NOMO-1 treated with dmso at 0.1 percent for 144 hours (cell line): ENCODE measurements at regions not wholly inside any gene's neighbourhood (a gene's known extent, or its start where the extent isn't known, plus 50 kb on each side); places are given as distances from the start of the nearest gene placed in this dataset.

ENCODE experiments used
- DNase-seq: peaks from one replicate; lab custom pipeline; 2025; ENCODE audit not compliant: unreplicated experiment; lab: John Stamatoyannopoulos, UW

DNA sequence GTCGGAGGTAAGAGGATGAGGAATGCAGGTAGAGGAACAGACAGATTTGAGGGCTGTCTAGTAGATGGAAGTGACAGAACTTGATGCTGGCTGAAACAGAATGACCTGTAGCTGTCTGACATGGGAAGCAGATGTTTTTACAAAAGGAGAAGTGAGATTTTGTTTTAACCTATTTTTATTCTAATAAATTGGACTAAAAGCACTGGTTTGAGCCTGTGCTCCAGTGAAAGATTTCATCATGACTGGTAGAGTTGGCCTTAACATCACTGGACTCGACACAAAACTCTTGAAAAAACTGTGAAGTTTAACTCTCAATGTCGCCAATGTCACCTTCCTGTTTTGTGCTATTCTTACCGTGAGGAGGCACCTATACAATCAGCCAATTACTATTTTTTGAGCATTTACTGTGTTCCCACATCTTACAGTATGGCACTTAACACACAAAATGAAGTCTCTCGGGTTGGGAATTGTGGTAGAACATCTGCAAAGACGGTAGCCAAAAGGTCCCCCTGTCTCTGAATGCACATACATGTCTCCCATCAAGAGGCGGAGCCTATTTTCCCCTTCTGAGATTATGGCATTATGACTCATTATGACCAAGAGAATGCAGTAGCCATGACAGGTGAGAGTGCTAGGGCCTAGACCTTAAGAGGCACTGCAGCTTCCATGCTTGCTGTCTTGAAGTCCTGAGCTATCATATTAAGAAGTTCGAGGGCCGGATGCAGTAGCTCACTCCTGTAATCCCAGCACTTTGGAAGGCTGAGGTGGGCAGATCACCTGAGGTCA lies 93.2 kb downstream of the FOXF2 start:
- DNase-seq = no peak

DNA sequence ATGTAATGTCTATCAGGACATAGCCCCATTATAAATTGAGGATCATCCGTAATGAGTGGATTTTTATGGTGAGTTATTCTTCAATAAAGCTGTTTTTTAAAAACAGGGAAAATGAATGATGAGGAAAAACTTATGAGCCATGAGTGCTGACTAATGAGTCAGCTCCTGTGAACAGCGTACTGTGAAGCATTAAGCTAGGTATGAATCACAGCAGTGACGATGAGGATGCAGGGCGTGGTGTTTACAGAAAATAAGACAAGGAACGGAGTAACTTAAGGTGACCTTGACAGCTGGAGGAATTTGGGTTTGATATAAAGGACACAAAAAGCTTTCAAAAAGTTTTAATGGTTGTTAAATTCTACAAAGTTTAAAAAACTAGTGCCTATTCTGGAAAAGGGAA lies 96.3 kb downstream of the FOXF2 start:
- no peak for DNase-seq

- no peak for DNase-seq
These were observed 97.0 kb downstream of the FOXF2 start for GRCh38 chr6:1486387-1486786.

DNA sequence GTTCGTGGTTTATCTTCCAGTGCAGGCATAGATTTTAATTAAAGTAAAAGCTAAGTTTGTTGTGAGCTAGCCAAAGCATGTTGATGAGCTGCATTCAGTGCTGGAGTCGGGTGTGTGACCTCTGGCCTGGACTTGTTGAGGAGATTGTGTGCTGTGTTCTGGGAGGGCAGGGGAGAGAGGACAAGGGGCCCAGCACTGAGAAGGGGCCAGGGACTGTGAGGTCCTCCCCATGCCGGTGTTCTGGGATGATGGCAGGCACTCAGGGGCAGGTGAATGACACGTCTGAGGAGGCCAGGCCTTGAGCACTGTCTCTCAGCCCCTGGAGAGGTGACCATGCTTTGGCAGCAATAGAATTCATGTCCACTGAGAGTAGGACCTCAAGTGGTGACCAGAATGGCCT lies 97.9 kb downstream of the FOXF2 start:
- DNase-seq = no peak

- DNase-seq = no peak
These were observed 101.6 kb downstream of the FOXF2 start for GRCh38 chr6:1491025-1491424.

DNA sequence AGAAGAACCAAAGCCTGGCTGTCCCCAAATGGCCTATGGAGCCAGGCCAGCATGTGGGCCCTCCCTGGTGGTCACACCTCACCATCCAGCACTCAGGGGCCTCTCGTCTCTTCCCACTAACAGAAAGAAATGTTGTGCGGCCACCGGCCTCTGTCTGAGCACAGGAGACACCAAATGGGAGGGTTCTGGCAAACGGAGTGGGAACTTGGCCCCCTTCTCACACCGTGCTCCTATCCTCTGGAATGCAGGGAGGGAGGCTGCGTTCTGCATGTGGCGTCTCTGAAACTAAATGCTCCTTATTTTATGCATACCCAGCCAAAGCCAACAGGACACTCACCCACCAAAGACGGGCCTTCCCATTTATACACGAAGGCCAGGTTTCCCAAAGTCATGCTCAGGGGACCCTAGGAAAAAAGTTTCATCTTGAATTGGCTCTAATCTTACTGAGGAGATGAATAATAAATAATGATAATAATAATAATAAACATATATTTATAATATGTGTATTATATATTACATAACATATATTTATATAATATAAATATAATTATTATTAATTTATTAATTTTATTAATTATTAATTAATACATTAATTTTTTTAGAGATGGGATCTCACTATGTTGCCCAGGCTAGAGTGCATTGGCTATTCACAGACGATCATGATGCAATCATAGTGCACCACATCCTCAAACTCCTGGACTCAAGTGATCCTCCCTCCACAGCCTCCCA lies 102.4 kb downstream of the FOXF2 start:
- no peak for DNase-seq

- DNase-seq = no peak
These were observed 105.3 kb downstream of the FOXF2 start for GRCh38 chr6:1494671-1495070.

GRCh38 chr6:1495344-1495743 lies 106.0 kb downstream of the FOXF2 start:
- DNase-seq = no peak

GRCh38 chr6:1496092-1496491 lies 106.7 kb downstream of the FOXF2 start:
- no peak for DNase-seq

- DNase-seq = no peak
These were observed 107.7 kb downstream of the FOXF2 start for GRCh38 chr6:1496836-1497760.

DNA sequence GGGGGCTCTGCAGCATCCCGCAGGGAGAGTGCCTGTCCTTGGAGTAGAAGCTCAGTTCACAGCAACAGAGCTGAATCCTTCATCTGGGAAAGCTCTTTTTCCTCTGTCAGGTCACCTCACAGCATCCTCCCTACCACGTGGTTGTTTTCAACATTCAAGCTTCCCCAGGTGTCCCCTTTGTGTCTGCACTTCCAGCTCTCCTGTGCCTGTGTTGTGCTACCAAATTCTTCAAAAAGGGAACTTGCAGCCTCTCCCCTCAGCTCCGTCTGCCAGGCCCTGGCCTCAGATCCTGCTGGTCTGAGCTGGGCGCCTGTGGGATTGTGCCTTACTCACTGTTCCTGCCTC lies 108.4 kb downstream of the FOXF2 start:
- no peak for DNase-seq

DNA sequence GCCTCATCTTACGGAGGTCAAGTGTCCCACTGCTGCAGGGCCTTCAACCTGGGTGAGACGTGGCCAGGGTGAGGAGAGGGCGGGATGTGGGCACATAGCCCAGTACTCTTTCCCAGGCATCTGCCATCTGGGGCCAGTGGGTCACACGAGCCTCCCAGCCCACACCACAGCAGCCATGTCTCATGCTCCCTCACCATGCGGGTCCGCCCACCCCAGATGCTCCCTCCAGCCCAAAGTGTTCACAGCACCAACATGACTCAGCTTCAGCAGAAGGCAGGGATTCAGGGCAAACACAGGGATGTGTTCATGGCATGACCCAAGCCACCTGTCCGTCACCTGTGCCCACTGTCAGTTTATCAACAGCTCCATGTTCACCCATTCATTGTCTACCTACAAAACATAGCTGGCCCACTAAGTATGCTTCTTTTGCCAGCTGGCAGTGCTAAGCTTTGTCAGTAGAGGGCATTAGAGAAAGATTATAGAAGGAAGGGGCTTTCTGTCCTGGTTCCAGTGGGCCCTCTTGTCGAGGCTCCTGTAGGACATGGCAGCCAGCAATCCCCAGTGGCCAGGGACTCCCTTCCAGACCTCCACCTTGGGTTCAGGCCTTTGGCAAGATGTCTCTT lies 109.2 kb downstream of the FOXF2 start:
- DNase-seq = no peak

DNA sequence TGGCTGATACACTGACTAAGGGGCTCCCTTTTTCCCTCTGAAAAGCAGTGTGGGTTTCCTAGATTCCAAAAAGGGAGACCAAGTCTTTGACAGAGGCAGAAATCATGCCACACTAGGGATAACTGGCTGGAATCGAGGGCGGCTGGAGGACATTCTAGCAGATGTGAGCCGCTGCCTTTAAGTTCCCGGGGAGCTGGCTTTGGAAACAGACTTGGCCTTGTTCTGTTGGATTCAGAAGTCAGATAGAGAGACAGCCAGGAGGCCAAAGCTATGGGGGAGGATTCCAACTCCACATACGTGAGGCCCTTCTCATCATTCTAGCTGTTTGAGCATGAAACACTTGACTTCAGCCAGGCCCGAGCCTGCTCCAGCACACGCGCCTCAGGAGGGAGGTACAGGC lies 109.9 kb upstream of the FOXC1 start:
- no peak for DNase-seq

DNA sequence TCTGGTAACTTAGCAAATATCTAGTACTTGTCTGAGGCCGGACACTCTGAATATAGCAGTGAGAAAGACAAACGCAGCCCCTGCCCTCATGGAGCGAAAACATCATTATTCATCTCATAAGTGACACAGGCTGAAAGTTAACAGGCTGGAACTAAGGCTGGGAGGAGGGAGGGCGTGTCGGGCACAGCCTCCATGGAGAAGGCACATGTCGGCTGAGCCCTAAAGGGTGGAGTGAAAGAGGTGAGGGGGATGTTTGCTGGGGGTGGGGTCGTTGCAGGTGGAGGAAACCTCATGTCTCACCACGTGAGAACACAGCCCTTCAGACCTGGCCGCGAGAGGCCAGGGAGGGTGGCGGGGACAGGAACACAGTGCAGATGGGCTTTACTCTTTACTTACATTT lies 108.8 kb upstream of the FOXC1 start:
- no peak for DNase-seq

DNA sequence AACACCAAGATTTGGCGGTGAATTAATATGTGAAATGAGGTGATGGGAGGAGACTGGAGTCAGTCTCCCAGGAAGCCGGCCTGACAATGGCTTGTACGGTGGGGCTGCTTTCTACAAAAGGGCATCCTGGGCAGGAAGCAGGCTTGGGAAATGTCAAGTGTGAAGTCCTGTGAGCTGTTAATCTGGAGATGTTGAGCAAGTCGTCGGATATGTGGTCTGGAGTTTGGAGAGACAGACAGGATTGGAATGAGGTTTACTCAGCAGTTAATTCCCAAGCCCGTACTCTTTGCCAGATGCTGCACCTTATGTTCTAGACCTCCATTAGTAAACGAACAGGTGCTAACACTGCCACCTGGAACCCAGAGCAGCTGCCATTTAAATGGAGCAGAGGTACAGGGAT lies 107.7 kb upstream of the FOXC1 start:
- no peak for DNase-seq

GRCh38 chr6:1503811-1504210 lies 105.9 kb upstream of the FOXC1 start:
- DNase-seq = no peak

- DNase-seq = no peak
These were observed 105.2 kb upstream of the FOXC1 start for GRCh38 chr6:1504465-1504864.

- no peak for DNase-seq
These were observed 102.5 kb upstream of the FOXC1 start for GRCh38 chr6:1507251-1507650.

GRCh38 chr6:1509241-1509640 lies 100.5 kb upstream of the FOXC1 start:
- DNase-seq = no peak

GRCh38 chr6:1510239-1510638 lies 99.5 kb upstream of the FOXC1 start:
- no peak for DNase-seq

- DNase-seq = no peak
These were observed 96.4 kb upstream of the FOXC1 start for GRCh38 chr6:1513215-1513780.
